Smooth muscle cell (in vitro differentiated cells): ENCODE measurements at regions not wholly inside any gene's neighbourhood (a gene's known extent, or its start where the extent isn't known, plus 50 kb on each side); places are given as distances from the start of the nearest gene placed in this dataset.
"Not testable (repeated sequence)": the region's sequence is repeated elsewhere in the genome, so short reads cannot be mapped to it uniquely, and the experiment has no call there.

Experiments used
- DNase-seq: peaks from one replicate; lab custom pipeline; 2025; ENCODE audit not compliant: unreplicated experiment; lab: John Stamatoyannopoulos, UW
- H2AFZ ChIP-seq: fragments of 200-600 bp; sonication (generic); 2 replicates; pipeline ENCODE4 v1.6.0; 2016; ENCODE audit warnings: antibody characterized with exemption, low read depth, mild to moderate bottlenecking
- H3F3A ChIP-seq: fragments of 200-600 bp; sonication (generic); 2 replicates; pipeline ENCODE4 v1.6.0; 2017; ENCODE audit warnings: antibody characterized with exemption, low read depth
- H3K27ac ChIP-seq: fragments of 200-600 bp; sonication (generic); 2 replicates; pipeline ENCODE4 v1.5.1; 2016; ENCODE audit warnings: low read depth, mild to moderate bottlenecking
- H3K27me3 ChIP-seq: fragments of 200-600 bp; sonication (generic); 2 replicates; pipeline ENCODE4 v1.6.1; 2016; ENCODE audit warnings: low read depth, mild to moderate bottlenecking
- H3K36me3 ChIP-seq: fragments of 200-600 bp; sonication (generic); 2 replicates; pipeline ENCODE4 v1.5.1; 2016; ENCODE audit warnings: low read depth
- H3K4me1 ChIP-seq: fragments of 200-600 bp; sonication (generic); 2 replicates; pipeline ENCODE4 v1.5.1; 2016; ENCODE audit warnings: low read depth
- H3K4me2 ChIP-seq: fragments of 200-600 bp; sonication (generic); 2 replicates; pipeline ENCODE4 v1.6.0; 2016; ENCODE audit warnings: mild to moderate bottlenecking
- H3K4me3 ChIP-seq: fragments of 200-600 bp; sonication (generic); 2 replicates; pipeline ENCODE4 v1.5.1; 2016; ENCODE audit warnings: mild to moderate bottlenecking
- H3K79me2 ChIP-seq: fragments of 200-600 bp; sonication (generic); 2 replicates; pipeline ENCODE4 v1.6.0; 2016; ENCODE audit warnings: low read depth, mild to moderate bottlenecking
- H3K9ac ChIP-seq: fragments of 200-600 bp; sonication (generic); 2 replicates; pipeline ENCODE4 v1.6.0; 2016; ENCODE audit warnings: low read depth
- H3K9me3 ChIP-seq: fragments of 200-600 bp; sonication (generic); replicated peaks from 2 replicates; pipeline ENCODE4 v1.5.1; 2016; ENCODE audit warnings: low read depth
- H4K20me1 ChIP-seq: fragments of 200-600 bp; sonication (generic); 2 replicates; pipeline ENCODE4 v1.6.0; 2016; ENCODE audit warnings: low read depth
- WGBS: methylation state at CpG from one replicate; pipeline ENCODE4 v1.1.7; 2016; ENCODE audit warnings: low lambda C conversion rate; 5-methylcytosine and 5-hydroxymethylcytosine counted together
- TF ChIP-seq, protein P1 (sequence below): fragments of 200-600 bp; sonication (generic); IDR thresholded peaks from 2 replicates; pipeline ENCODE4 v1.5.1; 2017; ENCODE audit warnings: borderline replicate concordance, mild to moderate bottlenecking, antibody characterized with exemption; ENCODE audit not compliant: insufficient read depth, poor library complexity, severe bottlenecking

DNA sequence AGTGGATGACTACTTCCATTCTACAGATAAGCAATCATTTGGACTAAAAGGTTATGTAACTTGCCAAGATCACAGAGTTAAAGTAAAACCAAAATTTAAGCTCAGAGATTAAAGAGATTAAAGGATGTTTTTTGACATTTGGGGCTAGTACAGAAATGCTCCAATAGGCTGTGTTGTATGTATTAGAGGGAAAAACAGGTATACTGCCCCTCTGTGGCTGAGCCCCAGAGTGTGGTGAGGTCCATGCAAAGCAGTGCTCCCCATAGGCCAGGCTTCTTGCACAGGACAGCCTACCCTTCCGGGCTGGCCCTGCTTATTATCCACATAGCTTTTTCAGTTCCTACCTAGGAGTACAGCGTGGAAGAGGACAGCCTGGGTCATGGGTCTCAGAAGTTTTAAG is 322.8 kb downstream of the POM121L12 start:
- Histone ChIP-seq H3K4me2 (no peak overlapping the region), H3K27me3 (no peaks in the 10 kb centered on the region), H3K27ac (no peak overlapping the region), H3K79me2 (no peaks in the 10 kb centered on the region), H3F3A (no peaks in the 10 kb centered on the region), H3K36me3 (no peaks in the 10 kb centered on the region), H3K9me3 (no peaks in the 10 kb centered on the region), H4K20me1 (no peaks in the 10 kb centered on the region), H2AFZ (no peak overlapping the region), H3K4me3 (no peak overlapping the region), H3K9ac (no peak overlapping the region), H3K4me1 (no peaks in the 10 kb centered on the region)
- 100% methylated on average over 2 of the region's 2 CpGs for WGBS
- TF ChIP-seq, protein P1, sequence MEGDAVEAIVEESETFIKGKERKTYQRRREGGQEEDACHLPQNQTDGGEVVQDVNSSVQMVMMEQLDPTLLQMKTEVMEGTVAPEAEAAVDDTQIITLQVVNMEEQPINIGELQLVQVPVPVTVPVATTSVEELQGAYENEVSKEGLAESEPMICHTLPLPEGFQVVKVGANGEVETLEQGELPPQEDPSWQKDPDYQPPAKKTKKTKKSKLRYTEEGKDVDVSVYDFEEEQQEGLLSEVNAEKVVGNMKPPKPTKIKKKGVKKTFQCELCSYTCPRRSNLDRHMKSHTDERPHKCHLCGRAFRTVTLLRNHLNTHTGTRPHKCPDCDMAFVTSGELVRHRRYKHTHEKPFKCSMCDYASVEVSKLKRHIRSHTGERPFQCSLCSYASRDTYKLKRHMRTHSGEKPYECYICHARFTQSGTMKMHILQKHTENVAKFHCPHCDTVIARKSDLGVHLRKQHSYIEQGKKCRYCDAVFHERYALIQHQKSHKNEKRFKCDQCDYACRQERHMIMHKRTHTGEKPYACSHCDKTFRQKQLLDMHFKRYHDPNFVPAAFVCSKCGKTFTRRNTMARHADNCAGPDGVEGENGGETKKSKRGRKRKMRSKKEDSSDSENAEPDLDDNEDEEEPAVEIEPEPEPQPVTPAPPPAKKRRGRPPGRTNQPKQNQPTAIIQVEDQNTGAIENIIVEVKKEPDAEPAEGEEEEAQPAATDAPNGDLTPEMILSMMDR: no peak
- no peak for DNase-seq

DNA sequence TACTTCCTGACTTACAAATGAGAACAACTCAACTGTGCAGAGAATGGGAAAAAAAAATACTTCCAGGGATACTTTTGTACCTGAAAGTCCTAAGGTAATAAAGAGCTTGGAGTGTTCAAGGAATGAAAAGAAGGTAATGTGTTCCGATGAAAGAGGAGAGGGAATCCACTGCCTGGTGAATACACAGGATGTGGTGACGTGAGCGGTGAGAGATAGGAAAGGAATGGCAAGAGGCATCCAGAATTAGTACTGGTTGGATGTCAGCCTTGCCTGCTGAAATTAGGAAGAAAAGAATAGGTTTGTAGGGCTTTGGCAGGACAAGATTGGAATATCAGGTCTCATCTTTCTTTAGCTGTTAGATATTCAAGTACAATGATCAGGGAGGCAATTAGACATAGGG is 347.7 kb downstream of the POM121L12 start:
- no peak for DNase-seq
- 22% methylated on average over 3 of the region's 3 CpGs for WGBS
- peak overlapping the region; percentile 64 for H3K27ac ChIP-seq

DNA sequence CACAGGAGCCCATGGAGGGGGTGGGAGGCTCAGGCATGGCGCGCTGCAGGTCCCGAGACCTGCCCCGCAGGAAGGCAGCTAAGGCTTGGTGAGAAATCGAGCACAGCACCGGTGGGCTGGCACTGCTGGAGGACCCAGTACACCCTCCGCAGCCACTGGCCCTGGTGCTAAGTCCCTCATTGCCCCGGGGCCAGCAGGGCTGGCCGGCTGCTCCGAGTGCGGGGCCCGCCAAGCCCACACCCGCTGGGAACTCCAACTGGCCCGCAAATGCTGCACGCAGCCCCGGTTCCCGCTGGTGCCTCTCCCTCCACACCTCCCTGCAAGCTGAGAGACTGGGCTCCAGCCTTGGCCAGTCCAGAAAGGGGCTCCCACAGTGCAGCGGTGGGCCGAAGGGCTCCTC is 349.8 kb downstream of the POM121L12 start:
- not testable (repeated sequence) for H3K27ac ChIP-seq, H3K4me1 ChIP-seq, H3K9me3 ChIP-seq

More for the DNA sequence above, 347.7 kb downstream of the POM121L12 start:
- Histone ChIP-seq H3K79me2 (no peaks in the 10 kb centered on the region), H3K4me2 (peak overlapping the region; percentile 52), H3K27me3 (no peaks in the 10 kb centered on the region), H3K36me3 (no peaks in the 10 kb centered on the region), H3K9ac (no peak overlapping the region), H3K4me3 (no peak overlapping the region), H3K9me3 (no peaks in the 10 kb centered on the region), H4K20me1 (no peaks in the 10 kb centered on the region), H3K4me1 (no peaks in the 10 kb centered on the region), H2AFZ (peak overlapping the region; percentile 81), H3F3A (peaks cover 2% of the 10 kb centered on the region)
- TF ChIP-seq, protein P1: no peak

DNA sequence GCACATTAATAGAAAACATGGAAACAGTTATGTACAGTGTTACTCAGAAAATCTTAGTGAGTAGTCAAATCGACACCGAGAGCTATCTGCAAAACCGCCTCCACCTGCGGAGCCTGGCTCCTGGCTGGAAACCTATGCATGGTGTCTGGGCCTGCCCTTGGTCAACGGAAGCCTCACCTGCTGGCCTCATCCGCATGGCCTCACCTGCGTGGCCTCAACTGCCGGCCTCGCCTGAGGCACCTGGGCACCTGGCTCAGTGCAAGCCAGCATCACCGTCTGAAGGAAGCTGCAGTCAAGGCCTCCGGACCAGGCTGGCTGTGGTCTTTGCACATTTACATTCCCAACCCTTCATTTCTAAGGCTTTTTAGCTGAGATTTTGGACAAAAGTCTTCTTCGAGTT is 352.1 kb downstream of the POM121L12 start:
- H3K79me2 ChIP-seq: no peaks in the 10 kb centered on the region
- H3K4me3 ChIP-seq: no peak overlapping the region
- no peak for DNase-seq
- H3F3A ChIP-seq: no peaks in the 10 kb centered on the region
- no peaks in the 10 kb centered on the region for H3K4me1 ChIP-seq
- H2AFZ ChIP-seq: no peak overlapping the region
- no peak overlapping the region for H3K4me2 ChIP-seq
- TF ChIP-seq, protein P1: no peak
- H3K9me3 ChIP-seq: no peaks in the 10 kb centered on the region
- H3K36me3 ChIP-seq: no peaks in the 10 kb centered on the region
- H3K27ac ChIP-seq: no peak overlapping the region
- H3K9ac ChIP-seq: no peak overlapping the region
- WGBS: 92% methylated on average over 12 of the region's 12 CpGs
- H4K20me1 ChIP-seq: no peaks in the 10 kb centered on the region
- H3K27me3 ChIP-seq: no peaks in the 10 kb centered on the region

More for the DNA sequence above, 349.8 kb downstream of the POM121L12 start:
- not testable (repeated sequence) for H2AFZ ChIP-seq, DNase-seq, H3F3A ChIP-seq, H3K9ac ChIP-seq, H3K4me2 ChIP-seq, H3K36me3 ChIP-seq, H3K27me3 ChIP-seq, H3K79me2 ChIP-seq, H4K20me1 ChIP-seq, H3K4me3 ChIP-seq
- WGBS: 100% methylated on average over 2 of the region's 19 CpGs
